Stimulated activated CD8-positive, alpha-beta memory T cell treated with anti-CD3 and anti-CD28 coated beads, Interleukin-12 subunit alpha, Interleukin-12 subunit beta, amount 100 ng/mL, for 24 hours (primary cell): ENCODE measurements at regions not wholly inside any gene's neighbourhood (a gene's known extent, or its start where the extent isn't known, plus 50 kb on each side); places are given as distances from the start of the nearest gene placed in this dataset.

Source experiments
- DNase-seq: peaks from one replicate; pipeline ENCODE4 v3.0.0-alpha.2; 2020; ENCODE audit errors: extremely low read depth

GRCh38 chr11:112400476-112401014, 139.9 kb upstream of the PLET1 start:
- no peak for DNase-seq

GRCh38 chr11:112401036-112401769, 140.5 kb upstream of the PLET1 start:
- no peak for DNase-seq

- DNase-seq = no peak
Measured at GRCh38 chr11:112403432-112403831, 142.8 kb upstream of the PLET1 start.

- no peak for DNase-seq
Measured at GRCh38 chr11:112404112-112404511, 143.5 kb upstream of the PLET1 start.

GRCh38 chr11:112408517-112408916, 147.9 kb upstream of the PLET1 start:
- no peak for DNase-seq

GRCh38 chr11:112410325-112410724, 149.7 kb upstream of the PLET1 start:
- no peak for DNase-seq

- DNase-seq = no peak
Measured at GRCh38 chr11:112412383-112412782, 151.7 kb upstream of the PLET1 start.

GRCh38 chr11:112417339-112417738, 156.7 kb upstream of the PLET1 start:
- DNase-seq = no peak

- no peak for DNase-seq
Measured at GRCh38 chr11:112418438-112418837, 157.8 kb upstream of the PLET1 start.

- DNase-seq = no peak
Measured at GRCh38 chr11:112421879-112422278, 161.2 kb upstream of the PLET1 start.

- no peak for DNase-seq
Measured at GRCh38 chr11:112425121-112425520, 164.5 kb upstream of the PLET1 start.

- DNase-seq = no peak
Measured at GRCh38 chr11:112437096-112437495, 176.4 kb upstream of the PLET1 start.

GRCh38 chr11:112439614-112440013, 179.0 kb upstream of the PLET1 start:
- no peak for DNase-seq

GRCh38 chr11:112440518-112440917, 179.9 kb upstream of the PLET1 start:
- DNase-seq = no peak

- no peak for DNase-seq
Measured at GRCh38 chr11:112448168-112448567, 187.5 kb upstream of the PLET1 start.

GRCh38 chr11:112448806-112449205, 188.1 kb upstream of the PLET1 start:
- DNase-seq = no peak

GRCh38 chr11:112451250-112451649, 190.6 kb upstream of the PLET1 start:
- no peak for DNase-seq

GRCh38 chr11:112453601-112454577, 193.2 kb upstream of the PLET1 start:
- DNase-seq = no peak

GRCh38 chr11:112454841-112455240, 194.2 kb upstream of the PLET1 start:
- DNase-seq = no peak

GRCh38 chr11:112455791-112456190, 195.1 kb upstream of the PLET1 start:
- DNase-seq = no peak

GRCh38 chr11:112457532-112457931, 196.9 kb upstream of the PLET1 start:
- no peak for DNase-seq

GRCh38 chr11:112459001-112459400, 198.3 kb upstream of the PLET1 start:
- DNase-seq = no peak

GRCh38 chr11:112460141-112460540, 199.5 kb upstream of the PLET1 start:
- no peak for DNase-seq
